IPS-NIHi7 (cell line): ENCODE measurements at regions not wholly inside any gene's neighbourhood (a gene's known extent, or its start where the extent isn't known, plus 50 kb on each side); places are given as distances from the start of the nearest gene placed in this dataset.
"Not testable (repeated sequence)": the region's sequence is repeated elsewhere in the genome, so short reads cannot be mapped to it uniquely, and the experiment has no call there.

ENCODE experiments used
- DNase-seq: peaks from one replicate; pipeline ENCODE4 v3.0.0; 2012; ENCODE audit warnings: mixed read lengths; ENCODE audit errors: extremely low spot score

DNA sequence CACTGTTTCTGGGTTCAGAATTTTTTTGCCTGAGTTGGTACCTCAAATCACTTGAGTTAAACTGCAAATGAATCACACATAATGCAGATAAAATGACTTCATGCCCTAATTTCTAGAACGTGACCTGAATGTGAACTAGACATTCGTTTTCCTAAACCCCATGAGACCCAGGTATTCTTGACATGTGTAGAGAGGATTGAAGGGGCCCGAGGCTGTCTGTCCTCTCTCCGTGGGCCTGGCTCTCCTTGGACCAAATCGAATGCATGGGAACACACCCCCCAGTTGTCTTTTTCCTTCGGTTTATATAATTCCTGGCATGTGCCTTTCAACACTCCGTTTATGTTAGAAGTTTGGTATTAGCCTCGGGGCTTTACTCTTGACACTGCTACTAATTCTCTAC is 262.4 kb upstream of the PLGLB2 start:
- DNase-seq = not testable (repeated sequence)

GRCh38 chr2:87485884-87486283 is 262.0 kb upstream of the PLGLB2 start:
- DNase-seq = not testable (repeated sequence)

DNA sequence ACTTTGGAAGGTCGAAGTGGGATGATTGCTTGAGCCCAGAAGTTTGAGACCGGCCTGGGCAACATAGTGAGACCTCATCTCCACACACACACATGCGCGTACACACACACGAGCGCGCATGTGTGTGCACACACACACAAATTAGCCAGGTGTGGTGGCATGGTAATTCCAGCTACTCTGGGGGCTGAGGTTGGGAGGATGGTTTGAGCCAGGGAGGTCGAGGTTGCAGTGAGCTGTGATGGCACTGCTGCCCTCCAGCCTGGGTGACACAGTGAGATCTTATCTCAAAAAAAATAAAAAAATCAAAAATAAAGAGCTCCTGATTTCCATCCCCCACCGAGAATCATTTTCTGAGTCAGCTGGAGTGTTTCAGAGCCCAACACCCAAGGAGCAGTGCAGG is 261.5 kb upstream of the PLGLB2 start:
- not testable (repeated sequence) for DNase-seq

GRCh38 chr2:87488021-87488420 is 259.9 kb upstream of the PLGLB2 start:
- not testable (repeated sequence) for DNase-seq

DNA sequence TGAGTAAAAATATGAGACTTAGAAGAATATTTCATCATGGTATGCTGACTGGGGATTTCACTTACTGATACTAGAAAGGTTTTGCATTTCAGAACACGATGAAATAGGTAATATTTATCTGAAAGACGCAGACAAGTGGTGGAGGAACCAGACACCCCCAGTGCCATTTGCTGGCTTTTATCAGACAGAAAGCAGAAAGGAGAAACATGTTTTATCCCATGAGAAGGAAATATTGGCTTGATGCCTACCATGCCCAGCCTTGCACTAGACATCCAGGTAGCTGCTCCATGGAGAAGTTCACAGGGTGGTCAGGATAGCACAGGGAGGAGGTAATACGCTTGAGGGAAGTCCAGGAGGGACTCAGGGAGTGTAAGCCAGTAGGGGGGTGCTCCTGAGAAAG is 258.9 kb upstream of the PLGLB2 start:
- DNase-seq = not testable (repeated sequence)

DNA sequence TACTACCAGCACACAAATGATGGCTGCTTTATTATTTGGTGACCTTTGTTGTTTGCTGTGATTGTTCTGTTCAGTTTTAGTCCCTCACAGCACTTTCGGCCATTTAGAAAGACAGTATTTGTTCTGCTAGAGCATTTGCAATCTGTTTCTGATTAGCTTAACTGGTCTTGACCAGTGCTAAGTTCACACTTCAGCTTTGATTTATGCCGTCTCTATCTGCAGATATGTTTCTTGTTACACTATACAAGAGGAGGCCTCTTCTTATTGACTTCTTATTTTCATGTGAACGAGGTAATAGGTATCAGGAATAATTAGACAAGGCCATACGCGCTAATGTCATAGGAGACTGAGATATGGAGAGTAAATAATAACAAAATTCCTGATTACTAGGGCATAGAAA is 253.0 kb upstream of the PLGLB2 start:
- not testable (repeated sequence) for DNase-seq

DNA sequence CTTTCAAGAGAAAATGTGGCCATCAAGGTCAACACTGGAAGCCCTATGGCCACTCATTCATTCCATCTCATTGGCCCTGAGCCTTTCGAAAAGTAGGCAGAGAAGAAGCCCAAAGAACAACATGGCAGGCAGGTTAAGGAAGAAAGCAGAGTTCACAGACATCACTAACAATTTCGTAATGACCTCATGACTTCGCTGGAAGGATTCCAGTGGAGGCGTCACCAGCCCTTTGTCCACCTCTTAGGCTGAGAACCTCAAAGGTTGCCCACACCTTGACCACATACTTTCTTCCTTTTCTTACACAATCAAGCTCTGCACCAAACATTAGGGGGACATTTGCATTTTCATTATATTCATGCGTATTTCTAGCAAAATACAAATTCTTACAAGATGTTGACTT is 252.4 kb upstream of the PLGLB2 start:
- not testable (repeated sequence) for DNase-seq

- DNase-seq = not testable (repeated sequence)
Measured at GRCh38 chr2:87496036-87497006, 251.6 kb upstream of the PLGLB2 start.

DNA sequence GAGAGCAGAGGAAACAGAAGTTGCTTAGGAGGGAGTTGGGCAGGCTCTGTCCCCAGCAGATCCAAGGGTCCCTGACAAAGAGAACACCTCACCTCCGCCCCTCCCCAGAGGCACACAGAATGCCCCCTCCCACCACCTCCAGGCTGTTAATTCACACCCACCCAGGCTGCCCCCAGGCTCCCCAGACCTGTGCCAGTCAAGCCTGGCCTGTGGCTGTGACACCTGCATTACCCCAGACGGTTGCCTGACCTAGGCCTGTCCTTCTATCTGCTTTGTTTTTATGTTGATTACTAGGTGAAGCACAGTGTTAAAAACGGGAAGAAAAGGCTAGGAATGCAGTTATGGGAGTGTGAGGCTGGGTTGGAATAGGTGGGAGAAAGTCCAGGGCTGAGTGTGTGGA is 250.8 kb upstream of the PLGLB2 start:
- DNase-seq = not testable (repeated sequence)

- DNase-seq = not testable (repeated sequence)
Measured at GRCh38 chr2:87497700-87498099, 250.2 kb upstream of the PLGLB2 start.

- DNase-seq = not testable (repeated sequence)
Measured at GRCh38 chr2:87498169-87498853, 249.6 kb upstream of the PLGLB2 start.

DNA sequence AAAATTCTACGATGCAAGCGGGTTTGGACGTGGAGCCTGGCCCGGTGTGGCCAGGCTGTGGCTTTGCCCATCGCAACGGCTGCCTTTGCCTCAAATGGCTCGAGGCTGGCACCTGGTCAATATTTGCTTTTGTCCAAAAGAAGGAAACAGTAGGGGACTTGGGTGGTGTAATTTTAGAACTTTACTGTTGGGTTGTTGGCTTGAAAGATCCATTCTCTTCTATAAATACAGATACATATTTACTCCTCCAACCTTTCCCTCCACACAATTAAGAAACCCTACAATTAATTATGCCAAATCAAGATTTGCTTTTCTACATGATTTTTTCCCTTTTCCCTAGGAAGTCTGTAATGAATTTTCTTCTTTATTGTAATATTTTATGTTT is 249.0 kb upstream of the PLGLB2 start:
- not testable (repeated sequence) for DNase-seq

- not testable (repeated sequence) for DNase-seq
Measured at GRCh38 chr2:87499860-87500259, 248.0 kb upstream of the PLGLB2 start.

DNA sequence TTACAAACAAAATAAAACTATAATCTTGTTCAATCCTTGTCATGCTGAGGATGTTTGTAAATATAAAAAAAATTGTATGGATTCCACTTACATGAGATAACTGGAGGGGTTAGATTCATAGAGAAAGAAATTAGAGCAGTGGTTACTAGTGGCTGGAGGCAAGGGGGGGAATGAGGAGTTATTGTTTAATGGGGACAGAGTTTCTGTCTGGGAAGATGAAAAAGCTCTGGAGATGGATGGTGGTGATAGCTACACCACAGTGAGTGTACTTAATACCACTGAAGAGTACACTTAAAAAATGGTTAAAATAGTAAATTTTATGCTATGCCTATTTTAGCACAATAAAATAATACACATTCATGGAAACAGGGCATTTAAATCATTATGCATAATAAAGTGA is 247.5 kb upstream of the PLGLB2 start:
- not testable (repeated sequence) for DNase-seq

- not testable (repeated sequence) for DNase-seq
Measured at GRCh38 chr2:87500951-87501350, 246.9 kb upstream of the PLGLB2 start.

- DNase-seq = not testable (repeated sequence)
Measured at GRCh38 chr2:87502948-87503347, 244.9 kb upstream of the PLGLB2 start.

DNA sequence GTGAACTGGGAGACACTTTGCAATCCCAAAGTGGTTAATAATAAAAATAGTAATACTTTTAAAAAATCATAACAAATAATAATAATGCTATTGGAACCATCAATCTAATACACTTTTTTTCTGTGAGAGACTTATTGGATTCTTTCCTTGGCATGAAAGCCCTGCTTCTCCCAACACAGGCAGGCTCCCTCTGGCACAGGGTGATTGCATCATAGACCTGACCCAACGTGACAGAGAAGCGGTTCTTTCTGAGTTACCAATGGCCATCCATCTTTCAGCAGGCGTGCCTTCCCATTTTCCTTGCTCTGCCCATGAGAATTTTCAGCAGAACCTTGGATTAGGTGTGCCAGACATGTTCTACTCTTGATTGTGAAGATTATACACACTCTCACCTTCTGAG is 242.6 kb upstream of the PLGLB2 start:
- not testable (repeated sequence) for DNase-seq

DNA sequence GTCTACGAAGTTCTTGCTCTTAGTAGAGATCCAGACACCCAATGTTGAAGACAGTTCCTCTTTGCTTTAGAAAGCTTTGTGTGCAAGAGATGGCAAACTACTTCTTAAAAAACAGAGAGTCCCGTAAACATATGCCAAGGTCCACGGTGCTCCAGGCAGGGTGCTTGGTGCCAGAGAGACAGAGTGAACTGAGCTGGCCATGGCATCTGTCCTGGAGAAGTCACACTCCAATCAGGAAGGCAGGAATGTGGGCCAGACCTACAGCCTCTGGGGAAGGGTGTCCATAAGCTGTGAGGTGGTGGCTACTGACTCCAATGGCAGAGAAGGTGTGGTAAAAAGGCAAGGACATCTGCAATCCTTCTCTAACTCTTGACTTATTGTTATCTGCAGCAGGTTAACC is 242.0 kb upstream of the PLGLB2 start:
- not testable (repeated sequence) for DNase-seq

DNA sequence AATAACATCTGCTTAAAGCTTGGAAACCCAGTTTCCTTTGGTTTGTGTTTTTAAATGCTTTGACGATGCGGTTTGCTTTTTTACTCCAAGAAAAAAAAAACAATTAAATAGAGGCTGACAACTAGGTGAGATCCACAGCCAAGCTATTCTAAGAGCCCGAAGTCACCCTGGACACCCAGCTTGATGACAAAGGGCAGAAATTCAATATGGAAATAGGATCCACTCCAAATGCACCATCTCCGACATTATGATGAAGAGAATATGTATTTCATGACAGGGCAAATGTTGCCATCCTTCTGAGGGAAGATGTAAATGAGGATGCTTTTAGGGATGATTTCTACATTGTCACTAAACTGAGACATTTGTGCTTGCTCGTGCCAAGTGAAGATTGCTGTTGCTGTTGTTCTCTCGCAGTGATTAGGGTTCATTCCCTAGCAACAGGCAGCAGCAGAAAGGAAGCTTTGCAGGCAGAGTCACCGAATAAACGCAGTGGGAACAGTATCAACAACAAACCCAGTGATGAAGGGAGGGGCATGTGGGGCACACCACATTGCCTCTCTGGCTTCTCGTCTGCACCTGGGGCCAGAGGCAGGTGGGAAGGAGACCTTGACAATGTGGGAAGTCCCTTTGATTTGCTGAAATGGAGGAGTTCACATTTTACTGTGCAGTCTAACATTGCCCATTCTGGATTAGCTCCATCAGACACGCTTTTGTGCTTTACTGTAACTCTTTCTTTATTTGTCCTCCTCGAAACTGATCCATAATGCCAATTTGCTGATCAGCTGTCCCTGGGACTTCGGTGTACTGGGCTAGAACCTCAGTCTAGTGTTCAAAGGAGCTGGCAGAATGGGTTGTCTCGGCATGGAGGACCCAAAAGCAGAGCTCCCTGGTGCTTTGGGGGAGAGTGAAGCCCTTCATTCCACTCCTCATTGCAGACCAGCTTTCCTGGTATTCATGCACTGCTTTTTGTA is 240.2 kb upstream of the PLGLB2 start:
- DNase-seq = not testable (repeated sequence)

DNA sequence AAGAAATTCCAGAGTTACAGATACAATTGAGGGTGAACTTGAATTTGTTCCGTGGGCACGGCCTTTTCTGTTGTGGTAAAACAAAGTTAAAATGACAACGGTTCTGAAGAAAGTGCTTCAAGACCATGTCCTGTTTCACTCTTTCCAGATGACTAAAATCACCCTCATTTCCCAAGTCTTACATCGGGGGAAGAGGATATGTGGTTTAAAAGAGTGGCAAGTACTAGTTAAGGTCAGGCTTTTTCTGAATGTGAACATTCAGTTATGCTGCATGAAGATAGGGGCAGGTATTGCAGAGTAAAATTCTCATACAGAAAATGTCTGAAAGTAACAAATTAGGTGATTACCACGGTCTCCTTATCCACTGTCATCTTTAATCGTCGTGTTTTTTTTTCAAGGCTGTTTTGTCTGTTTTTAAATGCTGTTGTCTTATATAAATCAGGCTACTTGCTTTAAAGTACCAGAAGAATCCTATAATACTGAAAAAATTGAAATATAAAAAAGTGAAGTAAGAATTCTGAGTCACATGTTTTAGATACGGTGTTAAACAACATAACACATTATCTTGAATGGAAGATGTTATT is 236.6 kb upstream of the PLGLB2 start:
- DNase-seq = not testable (repeated sequence)
